Liver (tissue), 3 donors: ENCODE measurements at regions not wholly inside any gene's neighbourhood (a gene's known extent, or its start where the extent isn't known, plus 50 kb on each side); places are given as distances from the start of the nearest gene placed in this dataset.

ENCODE experiments used
- CTCF ChIP-seq: fragments of 150-350 bp; IDR thresholded peaks from 2 replicates; pipeline ENCODE4 v1.5.1; 2017; ENCODE audit warnings: improper control_type of control experiment, low read depth, low read length; ENCODE audit not compliant: missing input control
- EGR1 ChIP-seq, 2 donors: IDR thresholded peaks; 2 replicates each; pipeline ENCODE4 v1.6.1; 2016 to 2018; ENCODE audit warnings: antibody characterized with exemption in 2 of 2, low read depth in 2 of 2
- FOXA1 ChIP-seq: IDR thresholded peaks from 2 replicates; pipeline ENCODE4 v1.6.1; 2016; ENCODE audit warnings: antibody characterized with exemption
- GABPA ChIP-seq, 2 donors: IDR thresholded peaks in 1 of 2; conservative IDR thresholded peaks in 1 of 2; 2 replicates each; pipeline ENCODE4 v1.6.1; 2016; ENCODE audit warnings: antibody characterized with exemption in 2 of 2, mild to moderate bottlenecking in 1 of 2, moderate library complexity in 1 of 2
- HNF4A ChIP-seq, 2 donors: conservative IDR thresholded peaks; 2 replicates each; pipeline ENCODE4 v1.6.1; 2016; ENCODE audit warnings: antibody characterized with exemption in 2 of 2, mild to moderate bottlenecking in 2 of 2
- JUND ChIP-seq, 2 donors: IDR thresholded peaks; 2 replicates each; pipeline ENCODE4 v1.6.1; 2016; ENCODE audit warnings: antibody characterized with exemption in 2 of 2
- MAX ChIP-seq: IDR thresholded peaks from 2 replicates; pipeline ENCODE4 v1.6.1; 2016; ENCODE audit warnings: antibody characterized with exemption
- RAD21 ChIP-seq, 2 donors: IDR thresholded peaks; 2 replicates each; pipeline ENCODE4 v1.6.1; 2016; ENCODE audit warnings: antibody characterized with exemption in 2 of 2, mild to moderate bottlenecking in 2 of 2
- TAF1 ChIP-seq: conservative IDR thresholded peaks from 2 replicates; pipeline ENCODE4 v1.6.1; 2016; ENCODE audit warnings: antibody characterized with exemption, mild to moderate bottlenecking
- YY1 ChIP-seq: IDR thresholded peaks from 2 replicates; pipeline ENCODE4 v1.6.1; 2016; ENCODE audit warnings: antibody characterized with exemption, mild to moderate bottlenecking
- ZBTB33 ChIP-seq: IDR thresholded peaks from 2 replicates; pipeline ENCODE4 v1.6.1; 2016; ENCODE audit warnings: antibody characterized with exemption
- donor health status: healthy.
- donor health status: healthy.

- TF ChIP-seq CTCF (no peak), TAF1 (no peak), RAD21 (IDR thresholded peaks at IDR 0.05) (no peak), EGR1 (IDR thresholded peaks at IDR 0.05; ENCODE audit: low read depth in 2 of 2) (no peak), FOXA1 (no peak), MAX (no peak), ZBTB33 (no peak), HNF4A (conservative IDR thresholded peaks at IDR 0.05) (no peak), JUND (IDR thresholded peaks at IDR 0.05) (no peak), GABPA (IDR thresholded peaks at IDR 0.05 in 1 of 2, conservative IDR thresholded peaks at IDR 0.05 in 1 of 2) (no peak), YY1 (no peak)
Measured at GRCh38 chr3:99472385-99472784, 166.0 kb upstream of the COL8A1 start.
